ENCODE measurements at regions not wholly inside any gene's neighbourhood (a gene's known extent, or its start where the extent isn't known, plus 50 kb on each side); places are given as distances from the start of the nearest gene placed in this dataset.

- DNase-seq (ENCODE audit: low read depth) = peak; percentile 2
- TF ChIP-seq CTCF (IDR thresholded peaks at IDR 0.05; ENCODE audit: control insufficient read depth, insufficient read depth, low read depth, low read length, missing control alignments) = no peak
- no peak overlapping the region for H3K4me3 ChIP-seq (ENCODE audit: control insufficient read depth, low read depth, low read length)
Measured at GRCh38 chr10:46222364-46222935, 64.3 kb upstream of the ANTXRL start.

GRCh38 chr10:46223064-46223480, 63.7 kb upstream of the ANTXRL start:
- H3K4me3 ChIP-seq (ENCODE audit: control insufficient read depth, low read depth, low read length) = no peak overlapping the region
- TF ChIP-seq CTCF (IDR thresholded peaks at IDR 0.05; ENCODE audit: control insufficient read depth, insufficient read depth, low read depth, low read length, missing control alignments) = no peak
- no peak for DNase-seq (ENCODE audit: low read depth)

- no peak overlapping the region for H3K4me3 ChIP-seq (ENCODE audit: control insufficient read depth, low read depth, low read length)
- DNase-seq (ENCODE audit: low read depth) = no peak
- no peak for TF ChIP-seq CTCF (IDR thresholded peaks at IDR 0.05; ENCODE audit: control insufficient read depth, insufficient read depth, low read depth, low read length, missing control alignments)
Measured at GRCh38 chr10:46223626-46224413, 63.0 kb upstream of the ANTXRL start.

- TF ChIP-seq CTCF (IDR thresholded peaks at IDR 0.05; ENCODE audit: control insufficient read depth, insufficient read depth, low read depth, low read length, missing control alignments) = no peak
- H3K4me3 ChIP-seq (ENCODE audit: control insufficient read depth, low read depth, low read length) = no peak overlapping the region
- no peak for DNase-seq (ENCODE audit: low read depth)
Measured at GRCh38 chr10:46224414-46224682, 62.4 kb upstream of the ANTXRL start.

- no peak overlapping the region for H3K4me3 ChIP-seq (ENCODE audit: control insufficient read depth, low read depth, low read length)
- no peak for DNase-seq (ENCODE audit: low read depth)
- TF ChIP-seq CTCF (IDR thresholded peaks at IDR 0.05; ENCODE audit: control insufficient read depth, insufficient read depth, low read depth, low read length, missing control alignments) = no peak
Measured at GRCh38 chr10:46225597-46225996, 61.2 kb upstream of the ANTXRL start.

GRCh38 chr10:46226232-46226631, 60.6 kb upstream of the ANTXRL start:
- H3K4me3 ChIP-seq (ENCODE audit: control insufficient read depth, low read depth, low read length) = no peak overlapping the region
- DNase-seq (ENCODE audit: low read depth) = no peak
- no peak for TF ChIP-seq CTCF (IDR thresholded peaks at IDR 0.05; ENCODE audit: control insufficient read depth, insufficient read depth, low read depth, low read length, missing control alignments)

All from AG09309 (cell line).